Stomach (tissue), 8 donors: ENCODE measurements at regions not wholly inside any gene's neighbourhood (a gene's known extent, or its start where the extent isn't known, plus 50 kb on each side); places are given as distances from the start of the nearest gene placed in this dataset.

Experiments
- DNase-seq, 2 donors: peaks; one replicate each; pipeline versions ENCODE4 v3.0.0 to v3.0.0-alpha.2; 2013 to 2019
- H3K27ac ChIP-seq, 5 donors: fragments of 200-600 bp in 4 of 5; sonication (generic) in 4 of 5; one replicate each; pipeline ENCODE4 v1.5.1; 2013 to 2019; ENCODE audit warnings: mild to moderate bottlenecking in 1 of 5, moderate library complexity in 1 of 5
- H3K27me3 ChIP-seq, 3 donors: fragments of 200-600 bp; sonication (generic); one replicate each; pipeline ENCODE4 v1.5.1; 2017 to 2019; ENCODE audit warnings: mixed run types in 1 of 3
- H3K36me3 ChIP-seq, 4 donors: fragments of 200-600 bp; sonication (generic); 1 replicate in 3 of 4; 2 replicates in 1 of 4; pipeline ENCODE4 v1.5.1; 2016 to 2019
- H3K4me1 ChIP-seq, 4 donors: fragments of 200-600 bp; sonication (generic); one replicate each; pipeline ENCODE4 v1.5.1; 2016 to 2019
- H3K4me3 ChIP-seq, 4 donors: fragments of 200-600 bp; sonication (generic) in 3 of 4; one replicate each; pipeline ENCODE4 v1.5.1; 2016 to 2019; ENCODE audit warnings: mild to moderate bottlenecking in 1 of 4
- H3K9me3 ChIP-seq, 4 donors: fragments of 200-600 bp; sonication (generic); one replicate each; pipeline ENCODE4 v1.5.1; 2016 to 2019
- EP300 ChIP-seq: sonication (generic); formaldehyde crosslinking; IDR thresholded peaks from one replicate; pipeline ENCODE4 v1.6.1; 2017; ENCODE audit warnings: antibody characterized with exemption
- POLR2A ChIP-seq, 4 donors: fragments of 450-650 bp; IDR thresholded peaks; one replicate each; pipeline ENCODE4 v1.6.1; 2016; ENCODE audit warnings: antibody characterized with exemption in 4 of 4, control low read depth in 2 of 4, mild to moderate bottlenecking in 1 of 4, moderate library complexity in 1 of 4
- POLR2AphosphoS5 ChIP-seq, 3 donors: sonication (generic); formaldehyde crosslinking; IDR thresholded peaks; one replicate each; pipeline ENCODE4 v1.6.1; 2016; ENCODE audit warnings: antibody characterized with exemption in 3 of 3
- WGBS, 5 donors: extraction: QIAGEN DNeasy Blood & Tissue Kit in 3 of 5; methylation state at CpG; one replicate each; pipeline versions ENCODE4 v1.1.5 to v1.1.7; 2013 to 2018; 5-methylcytosine and 5-hydroxymethylcytosine counted together
- intact Hi-C: fragments of 100-400 bp; cut with DNase I; formaldehyde crosslinking; loops from one replicate; pipeline ENCODE4 v1.15.1; 2023; ENCODE audit warnings: low total_unique reads
- TF ChIP-seq, protein P1 (sequence below), 7 experiments: fragments of 450-650 bp in 4 of 7; fragments of 200-600 bp in 3 of 7; sonication (generic) in 3 of 7; IDR thresholded peaks; one replicate each; pipeline ENCODE4 v1.5.1; 2016 to 2019; ENCODE audit warnings: antibody characterized with exemption in 7 of 7, control low read depth in 2 of 7, mild to moderate bottlenecking in 1 of 7
- donor health status: healthy with polysubstance abuse.
- donor health status: Bipolar disorder and iron deficiency.
- donor health status: healthy.

DNA sequence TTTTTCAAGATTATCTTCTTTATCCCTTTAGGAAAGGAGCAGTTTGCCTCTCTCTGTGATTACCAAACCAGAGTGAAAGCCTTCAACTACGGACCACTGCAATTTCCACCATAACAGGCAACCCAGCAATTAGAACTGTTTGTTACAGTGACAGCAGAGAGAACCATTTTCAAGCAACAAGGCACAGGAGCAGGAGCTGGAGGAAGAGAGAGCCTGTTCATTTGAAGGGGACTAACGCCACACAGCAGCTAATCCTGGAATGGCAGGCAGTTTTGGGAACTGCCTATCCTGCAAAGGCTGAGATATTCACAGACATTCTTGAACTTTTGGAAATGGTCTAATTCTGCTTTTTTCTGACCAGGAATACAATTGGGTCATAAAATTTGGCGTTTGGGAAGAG, 1541.9 kb upstream of the PIK3C3 start:
- Histone ChIP-seq H3K27ac (no peak overlapping the region), H3K27me3 (no peaks in the 10 kb centered on the region), H3K36me3 (no peaks in the 10 kb centered on the region), H3K4me1 (no peaks in the 10 kb centered on the region), H3K4me3 (no peak overlapping the region), H3K9me3 (no peaks in the 10 kb centered on the region)
- intact Hi-C loops, result no loop called here
- WGBS, 5 donors, result 30 to 42% (median 33%) methylated on average over 3 of the region's 3 CpGs
- DNase-seq, result peak in 1 of 2 donors; percentile 59
- TF ChIP-seq POLR2AphosphoS5 (IDR thresholded peaks at IDR 0.05) (no peak), EP300 (no peak), POLR2A (IDR thresholded peaks at IDR 0.05) (no peak)
- TF ChIP-seq, protein P1, sequence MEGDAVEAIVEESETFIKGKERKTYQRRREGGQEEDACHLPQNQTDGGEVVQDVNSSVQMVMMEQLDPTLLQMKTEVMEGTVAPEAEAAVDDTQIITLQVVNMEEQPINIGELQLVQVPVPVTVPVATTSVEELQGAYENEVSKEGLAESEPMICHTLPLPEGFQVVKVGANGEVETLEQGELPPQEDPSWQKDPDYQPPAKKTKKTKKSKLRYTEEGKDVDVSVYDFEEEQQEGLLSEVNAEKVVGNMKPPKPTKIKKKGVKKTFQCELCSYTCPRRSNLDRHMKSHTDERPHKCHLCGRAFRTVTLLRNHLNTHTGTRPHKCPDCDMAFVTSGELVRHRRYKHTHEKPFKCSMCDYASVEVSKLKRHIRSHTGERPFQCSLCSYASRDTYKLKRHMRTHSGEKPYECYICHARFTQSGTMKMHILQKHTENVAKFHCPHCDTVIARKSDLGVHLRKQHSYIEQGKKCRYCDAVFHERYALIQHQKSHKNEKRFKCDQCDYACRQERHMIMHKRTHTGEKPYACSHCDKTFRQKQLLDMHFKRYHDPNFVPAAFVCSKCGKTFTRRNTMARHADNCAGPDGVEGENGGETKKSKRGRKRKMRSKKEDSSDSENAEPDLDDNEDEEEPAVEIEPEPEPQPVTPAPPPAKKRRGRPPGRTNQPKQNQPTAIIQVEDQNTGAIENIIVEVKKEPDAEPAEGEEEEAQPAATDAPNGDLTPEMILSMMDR (IDR thresholded peaks at IDR 0.05), result no peak

DNA sequence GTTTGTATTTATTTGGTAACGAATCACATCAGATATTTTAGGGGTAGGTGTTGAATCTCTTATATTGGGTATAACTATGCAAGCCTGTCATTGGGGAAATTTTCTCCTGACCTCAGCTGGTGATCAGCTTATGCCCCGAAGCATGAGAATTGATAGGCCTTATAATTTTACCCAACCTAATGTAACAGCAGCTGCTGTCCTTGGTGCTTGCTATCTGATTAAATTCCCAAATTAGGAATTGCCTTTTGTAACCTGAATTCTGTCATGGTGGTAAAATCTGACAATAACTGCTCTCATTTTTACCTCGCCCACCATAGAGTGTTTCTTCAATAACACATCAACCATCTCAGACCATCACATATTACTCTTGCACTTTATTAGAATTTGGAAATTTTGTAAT, 1542.6 kb upstream of the PIK3C3 start:
- WGBS, 5 donors, result 59 to 88% (median 75%) methylated on average over 3 of the region's 3 CpGs
- Histone ChIP-seq H3K9me3 (no peaks in the 10 kb centered on the region), H3K4me3 (no peak overlapping the region), H3K27ac (no peak overlapping the region), H3K27me3 (no peaks in the 10 kb centered on the region), H3K36me3 (no peaks in the 10 kb centered on the region), H3K4me1 (no peaks in the 10 kb centered on the region)
- DNase-seq, result no peak
- intact Hi-C loops, result no loop called here
- no peak for TF ChIP-seq POLR2A (IDR thresholded peaks at IDR 0.05)
- TF ChIP-seq POLR2AphosphoS5 (IDR thresholded peaks at IDR 0.05), result no peak
- TF ChIP-seq EP300, result no peak
- TF ChIP-seq, protein P1 (IDR thresholded peaks at IDR 0.05), result no peak

DNA sequence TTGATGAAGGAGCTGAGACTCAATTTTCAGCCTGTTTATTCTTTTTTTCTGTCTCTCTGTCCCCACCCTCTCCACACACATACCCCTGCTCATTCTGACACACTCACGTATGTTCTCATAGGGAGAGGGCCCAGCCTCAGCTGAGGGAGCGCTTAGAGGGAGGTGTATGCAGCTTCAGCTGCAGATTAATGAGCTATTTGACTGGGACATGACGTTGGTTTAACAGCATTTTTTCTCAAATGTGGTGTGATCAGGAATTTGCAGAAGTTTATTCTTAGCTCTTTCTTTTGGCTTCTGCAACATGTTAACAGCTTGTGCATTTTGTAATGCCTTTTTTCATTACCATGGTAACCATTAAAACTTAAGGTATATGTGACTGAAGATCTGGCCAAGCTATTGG, 1547.1 kb upstream of the PIK3C3 start:
- Histone ChIP-seq H3K27me3 (no peaks in the 10 kb centered on the region), H3K4me3 (no peak overlapping the region), H3K9me3 (no peaks in the 10 kb centered on the region), H3K36me3 (no peaks in the 10 kb centered on the region), H3K4me1 (no peaks in the 10 kb centered on the region), H3K27ac (no peak overlapping the region)
- TF ChIP-seq, protein P1 (IDR thresholded peaks at IDR 0.05), result no peak
- TF ChIP-seq POLR2AphosphoS5 (IDR thresholded peaks at IDR 0.05) (no peak), POLR2A (IDR thresholded peaks at IDR 0.05) (no peak), EP300 (no peak)
- peak in 1 of 2 donors; percentile 5 for DNase-seq
- intact Hi-C loops, result no loop called here
- WGBS, 5 donors, result 30 to 57% (median 38%) methylated on average over 3 of the region's 3 CpGs

DNA sequence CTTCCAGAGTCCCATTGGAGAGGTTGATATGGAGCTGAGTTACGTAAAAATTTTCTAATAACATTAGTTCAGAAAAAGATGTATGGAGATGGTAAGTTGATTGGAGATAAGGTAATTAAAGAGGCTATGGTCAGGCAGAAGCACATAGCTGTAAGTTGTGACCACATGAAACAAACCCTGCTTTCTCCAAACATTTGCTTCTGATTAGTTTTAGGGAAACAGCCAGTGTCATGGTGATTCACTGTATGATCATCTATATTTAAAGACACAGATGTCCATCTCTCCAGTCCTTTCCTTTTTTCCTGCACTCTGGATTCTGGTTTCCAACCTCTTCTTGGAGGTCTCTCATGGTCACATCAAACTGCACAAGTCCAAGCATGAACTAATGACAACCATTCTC, 1550.8 kb upstream of the PIK3C3 start:
- WGBS, 5 donors, result 90 to 97% (median 93%) methylated on average over 1 of the region's 1 CpG
- TF ChIP-seq POLR2AphosphoS5 (IDR thresholded peaks at IDR 0.05) (no peak), POLR2A (IDR thresholded peaks at IDR 0.05) (no peak), EP300 (no peak)
- TF ChIP-seq, protein P1 (IDR thresholded peaks at IDR 0.05), result no peak
- intact Hi-C loops, result no loop called here
- peaks cover 0 to 5% (median 0%) of the 10 kb centered on the region in 4 donors for H3K9me3 ChIP-seq
- DNase-seq, result no peak
- no peaks in the 10 kb centered on the region for H3K36me3 ChIP-seq
- no peak overlapping the region for H3K27ac ChIP-seq
- H3K4me3 ChIP-seq, result no peak overlapping the region
- H3K4me1 ChIP-seq, result no peaks in the 10 kb centered on the region
- no peaks in the 10 kb centered on the region for H3K27me3 ChIP-seq
